ENCODE measurements at regions not wholly inside any gene's neighbourhood (a gene's known extent, or its start where the extent isn't known, plus 50 kb on each side); places are given as distances from the start of the nearest gene placed in this dataset.

- no peak overlapping the region for H3K9ac ChIP-seq (replicated peaks; ENCODE audit: extremely low read depth, insufficient read depth, low read length)
- H3K9me3 ChIP-seq (replicated peaks; ENCODE audit: control insufficient read depth, insufficient read depth, low read length), result peaks cover 1% of the 10 kb centered on the region
- H4K20me1 ChIP-seq (replicated peaks; ENCODE audit: control insufficient read depth, extremely low read depth, insufficient read depth, low read length), result no peaks in the 10 kb centered on the region
- H3K79me2 ChIP-seq (ENCODE audit: control insufficient read depth, insufficient read depth, low read length), result no peaks in the 10 kb centered on the region
- intact Hi-C loops (cut with micrococcal nuclease), result no loop called here
- H3K4me2 ChIP-seq (ENCODE audit: insufficient read depth, low read length), result no peak overlapping the region
- POLR2A ChIA-PET, result no interaction called here
- H2AFZ ChIP-seq (ENCODE audit: low read depth, low read length), result no peak overlapping the region
- H3K4me1 ChIP-seq (ENCODE audit: control insufficient read depth, extremely low read depth, insufficient read depth, low read length), result no peaks in the 10 kb centered on the region
- no peaks in the 10 kb centered on the region for H3K27me3 ChIP-seq (ENCODE audit: control insufficient read depth in 2 of 2, insufficient read depth in 2 of 2, low read length in 2 of 2)
- DNase-seq (ENCODE audit: low read depth, low spot score), result no peak
- H3K9me1 ChIP-seq (replicated peaks; ENCODE audit: control insufficient read depth, extremely low read depth, insufficient read depth, low read length), result no peaks in the 10 kb centered on the region
- no peak overlapping the region for H3K4me3 ChIP-seq (replicated peaks in 1 of 3; ENCODE audit: insufficient read depth in 1 of 3, low read depth in 1 of 3, low read length in 3 of 3)
- BruUV-seq (replicated peaks), result no TSS peak
- CTCF ChIA-PET, result no interaction called here
- dilution Hi-C loops (cut with MboI; ENCODE audit: extremely low pct_ligation_motif_present, low sequenced_read_pairs), result no loop called here
- FAIRE-seq, result no peak
- no peaks in the 10 kb centered on the region for H3K36me3 ChIP-seq (ENCODE audit: control insufficient read depth in 2 of 2, extremely low read depth in 1 of 2, insufficient read depth in 2 of 2, low read length in 2 of 2)
- TF ChIP-seq FOS (IDR thresholded peaks at IDR 0.05; ENCODE audit: borderline replicate concordance, insufficient read depth, low read length), result no peak
- no peak for TF ChIP-seq POLR2A (IDR thresholded peaks at IDR 0.05; ENCODE audit: low read depth, low read length)
- no peak for TF ChIP-seq MYC (IDR thresholded peaks at IDR 0.05; ENCODE audit: low read depth, low read length)
- no peak for TF ChIP-seq CTCF (IDR thresholded peaks at IDR 0.05; ENCODE audit: extremely low read depth in 1 of 2, insufficient read depth in 1 of 2, low read depth in 1 of 2, low read length in 2 of 2)
- TF ChIP-seq EZH2 (IDR thresholded peaks at IDR 0.05; ENCODE audit: borderline replicate concordance, low read depth, low read length, severe bottlenecking), result no peak
- TF ChIP-seq JUN (IDR thresholded peaks at IDR 0.05; ENCODE audit: borderline replicate concordance, insufficient read depth, insufficient read length, low read depth), result no peak
- no peak for TF ChIP-seq MAX (IDR thresholded peaks at IDR 0.05; ENCODE audit: insufficient read depth, insufficient read length)
- no peak for TF ChIP-seq POLR2AphosphoS5 (IDR thresholded peaks at IDR 0.05; ENCODE audit: insufficient read depth, low read depth, low read length)
- no peak for TF ChIP-seq GATA2 (IDR thresholded peaks at IDR 0.05; ENCODE audit: insufficient read depth, insufficient read length, low read depth, low read length)
- H3K27ac ChIP-seq (ENCODE audit: insufficient read depth, low read depth, low read length), result no peak overlapping the region
Measured at GRCh38 chr2:13585732-13586131, 869.0 kb downstream of the TRIB2 start.

Measured in endothelial cell of umbilical vein (primary cell).